Myocyte (in vitro differentiated cells): ENCODE measurements at regions not wholly inside any gene's neighbourhood (a gene's known extent, or its start where the extent isn't known, plus 50 kb on each side); places are given as distances from the start of the nearest gene placed in this dataset.
"Not testable (repeated sequence)": the region's sequence is repeated elsewhere in the genome, so short reads cannot be mapped to it uniquely, and the experiment has no call there.

Experiments
- DNase-seq: peaks from one replicate; pipeline ENCODE4 v3.0.0-alpha.2; 2012; ENCODE audit warnings: low read depth

DNA sequence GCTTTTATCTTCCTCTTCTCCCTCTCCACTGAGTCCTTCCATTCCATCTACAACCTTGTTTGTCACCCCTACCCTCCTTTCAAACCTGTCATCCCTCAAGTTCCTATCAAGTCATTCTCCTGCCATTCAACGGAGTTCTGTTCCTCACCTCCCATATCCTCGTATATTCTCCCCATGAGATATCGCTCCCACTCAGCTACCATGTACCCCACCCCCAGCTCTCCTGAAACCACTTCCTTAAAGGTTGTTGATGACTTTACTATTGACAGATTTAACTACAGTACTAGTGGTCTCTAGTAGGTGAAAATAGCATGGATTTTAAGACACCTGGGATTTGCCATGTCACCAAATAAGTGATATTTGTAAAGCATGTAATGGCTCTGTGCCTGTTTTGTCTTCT, 107.4 kb upstream of the BARHL2 start:
- no peak for DNase-seq

GRCh38 chr1:90823686-90824085, 106.6 kb upstream of the BARHL2 start:
- DNase-seq, result peak; percentile 8

DNA sequence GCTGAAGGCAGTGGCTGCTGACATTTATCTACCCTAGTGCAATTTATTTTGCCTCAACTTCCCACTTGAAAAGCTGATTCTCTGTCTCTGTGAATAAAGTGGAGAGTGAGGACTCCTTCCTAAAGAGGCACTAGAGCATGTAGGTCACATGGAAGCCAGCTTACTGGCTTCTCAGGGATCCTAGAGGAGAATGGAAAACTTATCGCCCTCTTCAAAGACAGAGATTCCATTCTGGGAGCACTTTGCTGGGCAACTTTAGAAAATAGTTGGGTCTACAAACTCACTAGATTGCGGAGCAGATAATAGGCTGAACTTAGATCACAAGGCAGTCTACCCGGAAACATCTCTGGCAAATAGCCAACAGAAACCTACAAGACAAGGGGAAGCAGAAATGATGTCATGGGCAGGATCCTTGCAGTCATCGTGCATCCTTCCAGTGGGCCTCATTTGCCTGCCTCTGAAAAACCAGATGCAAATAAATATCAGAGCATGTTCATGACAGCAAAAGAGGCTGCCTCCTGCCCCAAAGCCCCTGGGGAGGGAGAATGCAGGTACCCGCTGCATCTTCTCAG, 104.8 kb upstream of the BARHL2 start:
- DNase-seq, result no peak

GRCh38 chr1:90821152-90821787, 104.2 kb upstream of the BARHL2 start:
- DNase-seq, result no peak

DNA sequence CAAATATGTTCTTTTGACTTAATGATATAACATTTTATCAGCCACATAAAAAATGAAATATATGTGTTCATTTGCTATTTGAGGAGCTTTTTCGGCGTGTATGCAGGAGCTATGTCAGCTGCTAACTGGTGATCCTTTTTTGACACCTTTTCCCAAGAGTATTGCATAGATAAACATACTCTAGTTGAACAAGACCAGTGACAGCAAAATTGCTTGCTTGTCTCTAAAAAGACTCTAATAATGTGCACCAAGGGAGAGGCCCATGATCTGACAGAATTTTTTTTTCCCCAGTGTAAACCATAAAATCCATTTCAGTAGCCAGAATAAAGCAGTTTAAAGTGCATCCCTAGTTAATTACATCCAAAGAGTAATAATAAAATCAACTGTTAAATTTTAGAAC, 103.6 kb upstream of the BARHL2 start:
- no peak for DNase-seq

DNA sequence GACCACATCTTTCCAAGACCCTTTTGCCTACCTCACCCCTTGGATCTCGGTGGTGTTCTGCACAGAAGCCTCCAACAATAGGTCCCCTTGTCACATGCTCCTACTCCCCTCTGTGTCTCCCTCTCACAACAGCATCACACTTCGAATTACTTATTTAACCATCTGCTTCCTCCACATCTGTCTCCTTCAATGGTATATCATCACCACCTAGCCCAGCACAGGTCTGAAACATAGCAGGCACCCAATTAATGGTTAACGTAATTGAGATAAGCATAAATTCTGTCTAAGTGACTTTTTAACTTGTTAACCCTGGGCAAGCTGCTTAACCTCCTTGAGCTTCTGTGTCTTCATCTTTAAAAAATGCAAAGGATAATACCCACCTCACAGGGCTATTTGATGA, 100.3 kb upstream of the BARHL2 start:
- no peak for DNase-seq

DNA sequence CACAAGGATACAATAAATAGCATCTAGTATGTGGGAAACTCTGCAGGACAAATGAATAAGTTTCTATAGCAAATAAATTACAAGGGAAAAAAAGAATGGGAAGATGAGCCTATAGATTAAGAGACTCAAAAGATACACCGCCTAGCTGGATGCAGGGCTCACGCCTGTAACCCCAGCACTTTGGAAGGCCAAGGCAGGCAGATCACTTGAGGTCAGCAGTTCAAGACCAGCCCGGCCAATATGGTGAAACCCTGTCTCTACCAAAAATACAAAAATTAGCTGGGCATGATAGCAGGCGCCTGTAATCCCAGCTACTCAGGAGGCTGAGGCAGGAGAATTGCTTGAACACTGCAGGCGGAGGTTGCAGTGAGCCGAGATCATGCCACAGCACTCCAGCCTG, 95.1 kb upstream of the BARHL2 start:
- DNase-seq, result not testable (repeated sequence)

GRCh38 chr1:90811444-90811950, 94.4 kb upstream of the BARHL2 start:
- not testable (repeated sequence) for DNase-seq

DNA sequence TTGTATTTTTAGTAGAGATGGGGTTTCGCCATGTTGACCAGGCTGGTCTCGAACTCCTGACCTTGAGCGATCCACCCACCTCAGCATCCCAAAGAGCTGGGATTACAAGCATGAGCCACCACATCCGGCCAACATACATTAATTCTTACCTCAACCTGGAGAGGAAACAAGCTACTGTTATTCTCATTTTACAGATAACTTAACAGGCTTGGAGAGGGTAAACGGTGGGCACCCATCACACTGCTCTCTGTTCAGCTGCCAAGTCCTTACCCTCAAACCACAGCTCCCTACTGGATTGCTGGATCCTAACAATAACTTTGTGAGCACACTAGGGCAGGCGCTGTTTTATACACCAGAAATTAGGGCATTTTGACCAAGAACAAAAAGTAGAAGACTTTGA, 93.6 kb upstream of the BARHL2 start:
- no peak for DNase-seq

DNA sequence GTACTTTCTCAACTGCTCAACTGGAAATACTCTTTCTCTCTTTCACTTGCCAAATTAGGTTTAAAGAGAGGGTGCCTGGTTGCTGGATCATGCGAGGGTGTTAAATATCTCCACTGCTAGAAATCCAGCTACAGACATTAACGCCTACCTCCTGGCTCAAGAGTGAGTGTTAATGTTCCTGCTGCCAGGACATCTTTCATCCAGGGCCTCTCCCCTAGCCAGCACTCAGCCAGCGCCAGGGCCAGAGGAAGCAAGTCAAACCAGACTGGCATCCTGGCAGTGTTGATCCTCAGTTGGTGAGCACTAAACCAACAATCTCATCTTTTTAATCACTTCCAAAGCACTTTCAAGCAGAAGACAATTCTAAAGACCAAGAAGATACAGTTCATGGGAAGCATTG, 92.9 kb upstream of the BARHL2 start:
- no peak for DNase-seq

DNA sequence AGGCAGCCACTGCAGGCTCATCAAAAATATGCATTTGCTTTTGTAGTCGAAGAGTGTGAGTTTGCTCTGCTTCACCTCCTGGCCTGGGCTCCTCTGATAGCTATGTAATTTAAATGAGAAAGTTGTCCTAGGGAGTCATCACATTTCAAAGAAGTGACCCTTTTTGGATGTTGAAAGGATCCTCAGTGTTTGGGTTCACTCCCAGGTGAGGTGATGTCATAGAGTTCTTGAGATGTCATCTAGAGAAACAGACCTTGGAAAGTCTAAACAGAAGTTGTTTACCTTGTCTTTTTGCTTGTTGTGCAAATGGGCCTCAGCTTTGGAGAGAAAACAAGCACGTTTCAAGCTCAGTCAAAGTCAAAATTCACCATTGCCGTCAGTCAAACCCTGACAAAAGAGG, 92.0 kb upstream of the BARHL2 start:
- DNase-seq, result no peak

- no peak for DNase-seq
Observed at GRCh38 chr1:90807329-90807728, 90.2 kb upstream of the BARHL2 start.

GRCh38 chr1:90802622-90803021, 85.5 kb upstream of the BARHL2 start:
- DNase-seq, result no peak

DNA sequence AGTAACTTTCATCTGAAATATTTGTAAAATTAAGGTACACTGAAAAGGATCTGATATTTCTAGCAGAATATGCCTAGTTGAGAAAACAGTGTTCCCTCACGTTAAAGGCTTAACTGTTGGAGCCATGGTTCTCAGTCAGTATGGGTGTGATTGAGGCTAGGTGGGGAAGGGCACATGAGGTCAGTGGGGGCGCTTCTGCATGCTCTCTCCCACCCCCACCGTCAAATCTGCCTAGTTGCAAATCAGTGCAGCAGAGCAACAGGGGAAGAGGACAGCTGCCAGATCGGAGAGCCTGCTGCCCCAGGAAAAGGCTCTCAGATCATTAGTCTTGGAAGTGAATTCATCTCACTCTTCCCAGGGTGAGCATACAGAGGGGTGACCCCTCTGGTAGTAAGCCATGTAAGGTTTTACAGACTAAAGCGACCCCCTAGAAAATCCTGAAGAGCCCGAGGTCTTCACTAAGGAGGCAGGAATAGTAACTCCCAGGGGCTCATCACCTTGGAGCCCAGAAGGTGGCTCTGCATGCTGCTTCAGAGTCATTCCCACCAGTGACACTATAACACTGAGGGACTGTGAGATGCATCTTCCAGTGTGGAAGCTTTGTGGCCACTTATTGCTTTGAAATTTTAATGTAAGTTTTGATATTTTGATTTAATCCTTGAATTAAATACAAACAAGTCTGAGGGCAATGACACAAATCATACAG, 83.1 kb upstream of the BARHL2 start:
- no peak for DNase-seq

- no peak for DNase-seq
Observed at GRCh38 chr1:90799326-90799725, 82.2 kb upstream of the BARHL2 start.

DNA sequence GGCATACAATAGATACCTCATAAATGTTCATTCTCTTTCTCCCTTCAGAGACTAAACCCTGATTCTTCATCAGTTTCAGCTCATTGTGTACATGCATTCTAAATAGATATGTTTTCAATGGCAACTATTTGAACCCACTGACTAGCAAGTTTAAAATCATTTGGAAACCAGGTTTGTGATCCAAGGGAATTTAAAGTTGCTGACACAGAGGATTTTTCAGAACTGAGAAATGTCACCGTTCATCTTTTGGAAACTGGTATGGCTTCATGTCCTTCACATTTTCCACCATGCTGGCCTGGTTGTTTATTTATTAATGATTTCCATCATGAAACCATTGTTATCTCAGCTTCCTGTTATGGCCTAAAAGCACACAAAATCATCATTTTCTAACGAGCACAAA, 81.8 kb upstream of the BARHL2 start:
- no peak for DNase-seq

GRCh38 chr1:90798344-90798743, 81.2 kb upstream of the BARHL2 start:
- DNase-seq, result no peak

- DNase-seq, result no peak
Observed at GRCh38 chr1:90795431-90795830, 78.3 kb upstream of the BARHL2 start.

DNA sequence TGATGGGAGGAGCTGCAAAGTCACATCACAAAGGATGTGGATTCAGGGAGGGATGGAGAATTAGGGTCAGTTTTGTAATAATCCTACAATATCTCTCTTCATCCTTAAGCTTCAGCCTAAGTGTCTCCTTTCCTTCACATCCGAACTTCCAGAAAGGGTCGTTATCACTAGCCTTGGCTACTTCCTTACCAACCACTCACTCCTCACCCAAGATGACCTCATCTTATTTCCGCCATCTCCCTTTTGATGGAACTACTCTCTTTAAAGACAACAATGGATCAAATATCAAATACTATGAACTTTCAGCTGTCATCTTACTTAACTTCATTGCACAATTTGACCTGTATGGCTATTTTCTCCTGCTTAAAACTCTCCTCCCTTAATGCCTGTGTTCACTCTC, 69.6 kb upstream of the BARHL2 start:
- DNase-seq, result no peak

DNA sequence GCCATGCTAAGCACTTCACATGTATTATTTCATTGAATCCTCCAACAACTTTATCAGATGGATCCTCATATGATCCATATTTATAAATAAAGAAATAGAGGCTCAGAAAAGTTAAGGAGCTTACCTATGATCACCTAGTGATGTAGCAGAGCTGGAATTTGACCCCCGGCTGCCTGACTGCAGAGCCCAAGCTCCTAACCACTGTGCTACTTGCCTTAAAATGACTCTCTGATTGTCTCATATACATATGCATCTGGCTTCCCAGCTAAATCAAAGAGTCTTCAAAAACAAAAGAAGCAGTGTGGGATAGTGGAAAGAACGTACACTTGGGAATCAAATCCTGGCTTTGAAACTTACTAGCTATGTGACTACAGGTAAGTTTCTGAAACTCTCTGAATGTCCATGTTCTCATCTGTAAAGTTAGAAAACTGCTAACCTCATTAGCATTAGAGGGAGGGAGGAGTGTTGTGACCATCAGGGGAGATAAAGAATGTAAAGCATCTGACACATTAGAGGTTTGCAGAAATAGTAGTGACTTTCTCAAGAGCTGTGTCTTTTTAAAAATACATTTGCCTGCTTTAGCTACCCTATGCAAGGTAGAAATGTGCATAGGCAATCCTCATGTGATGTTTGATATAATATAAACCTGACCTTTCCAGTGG, 67.2 kb upstream of the BARHL2 start:
- DNase-seq, result no peak

DNA sequence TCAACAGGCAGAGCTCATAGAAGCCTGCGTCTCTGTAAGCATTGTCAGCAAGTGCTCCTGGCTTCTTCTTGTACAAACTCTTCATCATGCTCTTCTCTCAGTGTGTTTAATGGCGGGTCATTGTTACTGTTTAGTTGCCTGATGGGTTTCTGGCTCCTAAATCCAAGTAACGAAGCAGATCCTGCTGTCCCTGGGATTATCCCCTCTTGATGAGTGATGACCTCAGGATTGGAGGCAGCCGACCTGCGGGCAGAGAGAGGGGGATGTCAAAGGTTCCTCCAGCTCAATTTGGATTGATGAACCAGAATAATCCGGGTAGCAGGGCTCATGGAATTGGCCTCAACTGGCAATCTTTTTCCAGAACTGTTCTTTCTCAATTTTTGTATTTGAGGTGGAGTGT, 66.1 kb upstream of the BARHL2 start:
- DNase-seq, result no peak

DNA sequence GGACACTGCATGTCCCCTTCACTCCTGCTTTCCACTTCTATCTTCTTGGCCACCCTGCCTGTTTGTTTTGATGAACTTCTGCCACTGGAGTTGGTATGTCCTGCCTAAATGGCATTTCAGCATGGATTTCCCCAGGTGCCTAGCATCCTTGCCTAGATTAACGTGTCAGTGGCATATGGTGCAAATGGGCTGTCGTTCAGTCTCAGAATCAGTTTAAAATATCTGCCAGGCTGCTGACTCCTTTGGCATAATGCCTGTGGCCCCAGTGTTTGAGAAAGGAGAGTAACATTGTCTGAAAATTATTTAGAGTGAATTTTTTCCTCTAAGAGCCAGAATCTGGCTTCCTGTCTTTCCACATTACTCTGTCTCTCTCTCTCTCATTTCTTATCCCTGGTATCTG, 64.9 kb upstream of the BARHL2 start:
- no peak for DNase-seq
